ENCODE measurements at regions not wholly inside any gene's neighbourhood (a gene's known extent, or its start where the extent isn't known, plus 50 kb on each side); places are given as distances from the start of the nearest gene placed in this dataset.

DNA sequence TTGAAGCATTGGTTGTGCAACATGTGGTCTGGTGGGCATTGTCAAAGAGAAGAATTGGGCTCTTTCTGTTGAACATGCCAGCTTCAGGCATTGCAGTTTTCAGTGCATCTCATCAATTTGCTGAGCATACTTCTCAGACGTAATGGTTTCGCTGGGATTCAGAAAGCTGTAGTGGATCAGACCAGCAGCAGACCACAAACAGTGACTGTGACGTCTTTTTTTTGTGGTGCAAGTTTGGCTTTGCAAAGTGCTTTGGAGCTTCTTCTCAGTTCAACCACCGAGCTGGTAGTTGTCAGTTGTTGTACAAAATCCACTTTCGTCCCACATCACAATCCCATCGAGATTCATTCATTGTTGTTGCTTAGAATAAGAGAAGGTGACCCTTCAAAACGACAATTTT is 84.5 kb downstream of the NPAP1 start:
- TF ChIP-seq POLR2A (IDR thresholded peaks at IDR 0.05; ENCODE audit: low read depth, low read length) (no peak), CHD1 (IDR thresholded peaks at IDR 0.05; ENCODE audit: low read depth, low read length) (no peak), MAFK (IDR thresholded peaks at IDR 0.05; ENCODE audit: low read depth, low read length) (no peak)
- TF ChIP-seq, protein P1, sequence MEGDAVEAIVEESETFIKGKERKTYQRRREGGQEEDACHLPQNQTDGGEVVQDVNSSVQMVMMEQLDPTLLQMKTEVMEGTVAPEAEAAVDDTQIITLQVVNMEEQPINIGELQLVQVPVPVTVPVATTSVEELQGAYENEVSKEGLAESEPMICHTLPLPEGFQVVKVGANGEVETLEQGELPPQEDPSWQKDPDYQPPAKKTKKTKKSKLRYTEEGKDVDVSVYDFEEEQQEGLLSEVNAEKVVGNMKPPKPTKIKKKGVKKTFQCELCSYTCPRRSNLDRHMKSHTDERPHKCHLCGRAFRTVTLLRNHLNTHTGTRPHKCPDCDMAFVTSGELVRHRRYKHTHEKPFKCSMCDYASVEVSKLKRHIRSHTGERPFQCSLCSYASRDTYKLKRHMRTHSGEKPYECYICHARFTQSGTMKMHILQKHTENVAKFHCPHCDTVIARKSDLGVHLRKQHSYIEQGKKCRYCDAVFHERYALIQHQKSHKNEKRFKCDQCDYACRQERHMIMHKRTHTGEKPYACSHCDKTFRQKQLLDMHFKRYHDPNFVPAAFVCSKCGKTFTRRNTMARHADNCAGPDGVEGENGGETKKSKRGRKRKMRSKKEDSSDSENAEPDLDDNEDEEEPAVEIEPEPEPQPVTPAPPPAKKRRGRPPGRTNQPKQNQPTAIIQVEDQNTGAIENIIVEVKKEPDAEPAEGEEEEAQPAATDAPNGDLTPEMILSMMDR (conservative IDR thresholded peaks at IDR 0.05; ENCODE audit: low read depth, low read length) = no peak

All from IMR-90 (cell line).